GM12872 (cell line): ENCODE measurements at regions not wholly inside any gene's neighbourhood (a gene's known extent, or its start where the extent isn't known, plus 50 kb on each side); places are given as distances from the start of the nearest gene placed in this dataset.

Source experiments
- TF ChIP-seq, protein P1 (sequence below): IDR thresholded peaks from 3 replicates; pipeline ENCODE4 v1.5.1; 2011; ENCODE audit warnings: low read depth, mild to moderate bottlenecking, low read length, moderate library complexity; ENCODE audit not compliant: insufficient read depth

DNA sequence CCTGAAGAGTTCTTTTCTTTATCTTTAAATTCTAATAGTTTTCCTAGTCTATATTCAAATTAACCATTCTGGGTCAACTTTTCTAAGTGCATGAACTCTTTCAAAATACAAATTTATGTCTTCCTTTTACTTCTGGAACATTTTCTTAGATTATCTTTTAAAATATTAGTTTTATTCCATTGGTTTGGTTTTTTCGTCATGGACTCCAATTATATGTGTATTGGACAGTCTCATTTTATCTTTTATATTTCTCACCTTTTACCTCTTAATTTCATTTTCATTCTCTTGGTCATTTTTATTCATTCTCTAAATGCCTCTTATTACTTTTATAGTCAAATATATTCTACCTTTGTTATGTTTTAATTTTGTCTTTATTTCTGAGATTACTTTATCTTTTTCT is 356.7 kb upstream of the MMS22L start:
- TF ChIP-seq, protein P1, sequence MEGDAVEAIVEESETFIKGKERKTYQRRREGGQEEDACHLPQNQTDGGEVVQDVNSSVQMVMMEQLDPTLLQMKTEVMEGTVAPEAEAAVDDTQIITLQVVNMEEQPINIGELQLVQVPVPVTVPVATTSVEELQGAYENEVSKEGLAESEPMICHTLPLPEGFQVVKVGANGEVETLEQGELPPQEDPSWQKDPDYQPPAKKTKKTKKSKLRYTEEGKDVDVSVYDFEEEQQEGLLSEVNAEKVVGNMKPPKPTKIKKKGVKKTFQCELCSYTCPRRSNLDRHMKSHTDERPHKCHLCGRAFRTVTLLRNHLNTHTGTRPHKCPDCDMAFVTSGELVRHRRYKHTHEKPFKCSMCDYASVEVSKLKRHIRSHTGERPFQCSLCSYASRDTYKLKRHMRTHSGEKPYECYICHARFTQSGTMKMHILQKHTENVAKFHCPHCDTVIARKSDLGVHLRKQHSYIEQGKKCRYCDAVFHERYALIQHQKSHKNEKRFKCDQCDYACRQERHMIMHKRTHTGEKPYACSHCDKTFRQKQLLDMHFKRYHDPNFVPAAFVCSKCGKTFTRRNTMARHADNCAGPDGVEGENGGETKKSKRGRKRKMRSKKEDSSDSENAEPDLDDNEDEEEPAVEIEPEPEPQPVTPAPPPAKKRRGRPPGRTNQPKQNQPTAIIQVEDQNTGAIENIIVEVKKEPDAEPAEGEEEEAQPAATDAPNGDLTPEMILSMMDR, result no peak

DNA sequence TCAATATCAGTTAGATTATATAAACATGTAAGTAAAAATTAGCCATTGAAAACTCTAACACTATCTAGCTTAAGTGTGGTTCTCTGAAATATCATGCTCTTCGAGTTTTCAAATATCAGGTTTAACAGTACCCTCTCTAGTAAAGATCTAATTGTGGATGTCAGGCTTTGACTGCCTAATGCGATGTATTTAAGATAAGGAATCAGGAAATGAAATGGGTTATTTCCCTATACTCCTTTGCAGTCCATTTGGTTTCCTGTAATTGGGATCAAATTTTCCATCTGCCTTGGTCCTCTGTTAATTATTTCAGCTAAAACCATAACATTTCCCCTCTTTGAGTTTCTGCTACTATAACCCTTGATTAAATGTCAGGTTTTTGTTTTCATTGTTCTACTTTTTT is 361.3 kb upstream of the MMS22L start:
- TF ChIP-seq, protein P1, result no peak

- TF ChIP-seq, protein P1, result no peak
Measured at GRCh38 chr6:97645757-97646156, 362.7 kb upstream of the MMS22L start.

DNA sequence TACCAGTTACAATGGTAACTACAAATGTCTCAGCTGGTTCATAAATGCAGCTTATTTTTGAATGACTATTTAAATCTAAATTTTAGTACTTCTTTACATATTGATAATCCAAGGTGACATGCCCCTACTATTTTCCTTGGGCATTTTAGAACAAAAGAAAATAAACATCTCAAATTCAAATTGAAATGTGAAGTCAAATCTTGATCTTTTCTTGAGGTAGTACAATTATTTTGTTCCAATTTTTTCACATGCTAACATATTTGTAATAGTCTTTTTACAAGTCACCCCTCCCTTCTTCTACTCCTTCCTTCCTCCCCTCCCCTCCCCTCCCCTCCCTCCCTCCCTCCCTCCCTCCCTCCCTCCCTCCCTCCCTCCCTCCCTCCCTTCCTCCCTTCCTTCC is 370.1 kb upstream of the MMS22L start:
- TF ChIP-seq, protein P1, result no peak

GRCh38 chr6:97653517-97653916 is 370.5 kb upstream of the MMS22L start:
- TF ChIP-seq, protein P1, result no peak

- TF ChIP-seq, protein P1, result no peak
Measured at GRCh38 chr6:97654674-97655073, 371.7 kb upstream of the MMS22L start.

DNA sequence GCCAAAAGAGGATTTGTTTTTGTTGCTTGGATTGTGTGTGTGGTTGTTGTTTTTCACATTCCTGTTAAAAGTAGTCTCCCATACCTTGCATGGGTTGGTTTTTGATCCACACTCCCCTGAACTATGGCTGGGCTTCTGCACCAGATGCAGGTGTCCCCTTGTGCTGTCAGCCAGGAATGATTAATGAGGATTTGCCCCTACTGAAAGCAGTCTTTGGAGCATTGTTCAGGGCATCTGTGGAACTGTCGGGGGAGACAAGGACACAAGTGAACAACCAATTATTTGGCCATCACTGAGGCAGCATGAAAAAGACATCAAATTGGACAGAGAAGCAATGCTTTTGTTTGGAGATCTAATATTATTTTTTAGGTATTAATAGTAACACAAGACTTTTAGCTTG is 373.2 kb upstream of the MMS22L start:
- TF ChIP-seq, protein P1, result no peak
